Umbilical cord (tissue), 1 donor: ENCODE measurements at regions not wholly inside any gene's neighbourhood (a gene's known extent, or its start where the extent isn't known, plus 50 kb on each side); places are given as distances from the start of the nearest gene placed in this dataset.
"Not testable (repeated sequence)": the region's sequence is repeated elsewhere in the genome, so short reads cannot be mapped to it uniquely, and the experiment has no call there.

Experiments used
- DNase-seq: peaks from one replicate; pipeline ENCODE4 v3.0.0-alpha.2; 2015; ENCODE audit warnings: low spot score

DNA sequence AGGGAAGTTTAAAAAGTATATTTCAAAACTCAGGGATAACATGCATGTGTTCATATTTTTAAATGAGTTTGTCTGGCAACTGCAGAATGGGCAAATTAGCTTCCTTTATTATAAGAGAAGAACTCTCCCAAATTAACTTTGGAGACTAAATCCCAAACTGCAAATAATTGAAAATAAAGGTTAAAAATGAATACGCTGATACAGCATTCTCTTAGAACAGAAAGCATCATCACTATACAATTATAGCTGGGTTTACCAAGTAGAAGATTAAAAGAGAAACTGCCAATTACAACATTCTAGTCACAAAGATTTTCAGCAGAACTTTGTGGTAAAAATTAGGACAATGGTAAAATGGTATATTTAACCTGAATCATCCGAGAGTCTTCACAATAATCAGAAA lies 73.3 kb downstream of the OLFM4 start:
- no peak for DNase-seq

DNA sequence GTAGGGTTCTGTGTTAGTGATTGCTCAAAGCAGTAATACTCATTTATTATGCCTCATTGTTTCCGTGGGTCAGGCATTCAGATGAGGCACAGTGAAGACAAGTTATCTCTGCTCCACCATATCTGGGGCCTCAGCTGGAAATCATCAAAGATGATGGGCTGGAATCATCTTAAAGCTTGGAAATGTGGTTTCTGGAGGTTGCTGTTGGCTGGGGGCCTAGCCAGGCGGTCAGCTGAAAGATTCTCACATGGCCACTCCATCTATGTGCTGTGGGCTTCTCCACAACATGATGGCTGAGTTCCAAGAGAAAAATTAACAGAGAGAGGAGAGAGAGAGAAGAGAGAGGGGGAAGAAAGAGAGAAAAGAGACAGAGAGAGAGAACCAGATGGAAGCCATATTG lies 75.5 kb downstream of the OLFM4 start:
- peak; percentile 93 for DNase-seq

DNA sequence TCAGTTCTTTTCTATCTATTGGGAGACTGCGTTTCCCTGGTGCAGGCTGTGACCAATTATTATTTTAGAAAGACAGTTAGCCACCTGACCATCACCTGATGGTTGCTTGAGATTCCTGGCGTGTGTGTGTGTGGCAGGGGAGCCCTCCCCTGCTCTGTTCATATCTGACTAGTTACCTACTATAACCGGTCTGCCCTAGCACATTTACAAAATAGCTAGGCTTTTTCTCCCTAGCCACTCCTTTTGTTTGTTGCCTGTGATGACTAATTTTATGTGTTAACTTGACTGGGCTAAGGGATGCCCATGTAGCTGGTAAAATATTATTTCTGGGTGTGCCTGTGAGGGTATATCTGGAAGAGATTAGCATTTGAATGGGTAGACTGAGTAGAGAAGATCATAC lies 76.9 kb downstream of the OLFM4 start:
- DNase-seq, result no peak

DNA sequence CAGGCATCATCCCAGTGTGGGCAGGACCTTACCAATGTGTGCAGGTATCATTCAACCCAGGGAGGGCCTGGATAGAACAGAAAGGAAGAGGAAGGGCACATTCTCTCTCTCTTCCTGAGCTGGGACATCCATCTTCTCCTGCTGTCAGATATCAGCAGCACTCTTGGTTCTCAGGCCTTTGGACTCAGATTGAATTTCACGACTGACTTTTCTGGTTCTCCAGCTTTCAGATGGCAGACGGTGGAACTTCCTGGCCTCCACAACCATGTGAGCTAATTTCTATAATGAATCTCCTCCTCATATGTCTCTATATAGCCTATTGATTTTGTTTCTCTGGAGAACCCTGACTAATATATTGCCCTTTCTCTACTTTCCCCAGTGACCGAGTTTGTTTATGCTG lies 77.3 kb downstream of the OLFM4 start:
- peak; percentile 46 for DNase-seq

DNA sequence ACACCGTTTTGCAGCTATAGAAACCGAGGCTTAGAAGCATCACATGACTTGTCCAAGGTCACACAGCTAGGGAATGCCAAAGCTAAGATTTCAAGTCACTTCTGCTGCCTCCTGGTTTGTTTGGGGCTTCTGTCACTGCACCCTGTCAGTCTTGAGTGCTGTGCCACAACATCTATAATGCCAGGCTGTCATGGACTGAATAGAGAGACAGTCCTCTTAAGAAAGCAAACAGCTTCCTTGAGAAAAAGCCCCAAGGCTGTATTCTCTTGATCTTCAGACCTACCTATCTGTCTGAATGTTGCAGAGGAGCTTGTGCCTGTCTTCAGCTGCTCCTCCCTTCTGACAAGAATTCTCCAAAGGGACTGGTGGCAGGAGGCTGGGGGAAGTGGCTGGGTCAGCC lies 81.6 kb downstream of the OLFM4 start:
- DNase-seq, result no peak

DNA sequence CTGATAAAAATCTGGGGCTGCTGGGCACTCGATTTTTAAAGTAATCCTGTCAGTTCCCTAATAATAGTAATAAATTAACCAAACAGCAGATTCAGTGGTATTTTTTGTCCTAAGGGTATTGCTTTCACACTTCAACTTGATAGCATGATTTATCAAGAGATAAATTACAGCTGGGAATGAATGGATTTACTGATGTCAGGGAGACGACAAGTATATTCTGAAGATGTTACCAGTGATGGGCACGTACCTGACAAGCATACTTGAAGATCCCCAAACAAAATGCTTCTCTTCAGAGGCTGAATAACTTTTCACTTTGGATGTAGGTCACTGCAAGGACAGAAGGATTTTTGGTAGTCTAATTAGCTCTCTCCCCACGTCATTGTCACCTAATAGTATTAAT lies 82.0 kb downstream of the OLFM4 start:
- DNase-seq, result no peak

DNA sequence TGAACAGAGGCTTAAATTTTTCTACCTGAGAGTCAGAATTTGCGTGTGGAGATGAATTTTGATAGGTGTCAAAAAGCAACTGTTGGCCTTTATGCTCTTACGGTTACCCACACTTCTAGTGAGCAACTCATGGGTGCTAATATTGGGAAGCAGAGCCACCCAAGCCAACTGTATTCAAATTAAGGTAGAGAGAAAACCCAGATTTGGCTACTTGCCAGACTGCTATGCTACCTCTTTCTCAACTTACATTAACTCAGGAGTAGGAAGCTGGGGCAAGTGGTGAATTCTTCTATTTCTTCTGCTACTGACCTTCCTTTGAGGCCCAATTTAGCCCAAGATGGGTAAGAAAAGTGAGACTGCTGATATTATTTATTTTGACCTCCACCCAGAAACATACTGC lies 83.9 kb downstream of the OLFM4 start:
- DNase-seq, result no peak

DNA sequence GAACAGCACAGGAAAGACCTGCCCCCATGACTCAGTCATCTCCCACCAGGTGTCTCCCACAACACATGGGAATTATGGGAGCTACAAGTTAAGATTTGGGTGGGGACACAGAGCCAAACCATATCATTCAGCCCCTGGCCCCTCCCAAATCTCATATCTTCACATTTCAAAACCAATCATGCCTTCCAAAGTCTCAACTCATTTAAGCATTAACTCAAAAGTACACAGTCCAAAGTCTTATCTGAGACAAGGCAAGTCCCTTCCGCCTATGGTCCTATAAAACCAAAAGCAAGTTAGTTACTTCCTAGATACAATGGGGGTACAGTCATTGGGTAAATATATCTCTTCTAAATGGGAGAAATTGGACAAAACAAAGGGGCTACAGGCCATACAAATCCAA lies 88.4 kb downstream of the OLFM4 start:
- not testable (repeated sequence) for DNase-seq

DNA sequence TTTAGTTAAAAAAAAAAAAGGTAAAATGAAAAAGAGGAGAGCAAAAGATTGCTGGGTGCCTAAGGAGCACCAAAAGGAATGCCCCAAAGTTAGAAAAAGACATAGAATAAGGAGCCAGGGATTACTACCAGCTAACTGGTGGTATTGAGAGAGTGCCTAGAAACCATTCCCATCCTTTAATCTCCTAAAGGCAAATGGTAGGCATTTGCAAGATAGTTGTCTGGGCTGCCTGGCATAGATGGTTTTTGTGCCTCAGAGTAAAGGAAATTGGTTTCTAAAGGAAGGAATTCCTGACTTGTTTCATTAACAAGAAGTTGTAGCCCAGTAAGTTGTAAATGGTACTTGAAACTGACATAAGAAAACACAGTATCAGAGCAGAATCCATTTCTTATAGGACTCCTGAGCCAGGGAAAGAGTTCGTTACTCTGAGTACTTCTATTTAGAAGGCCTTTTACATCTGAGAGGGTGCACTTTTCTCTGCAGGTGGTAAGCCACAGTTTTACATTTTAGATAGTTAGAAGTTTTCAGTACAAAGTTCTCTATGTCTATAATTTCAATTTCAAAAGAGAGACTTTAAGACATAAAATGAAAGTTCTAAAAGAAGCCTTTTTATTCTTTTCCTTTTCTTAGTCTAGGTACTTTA lies 92.6 kb downstream of the OLFM4 start:
- DNase-seq, result no peak

DNA sequence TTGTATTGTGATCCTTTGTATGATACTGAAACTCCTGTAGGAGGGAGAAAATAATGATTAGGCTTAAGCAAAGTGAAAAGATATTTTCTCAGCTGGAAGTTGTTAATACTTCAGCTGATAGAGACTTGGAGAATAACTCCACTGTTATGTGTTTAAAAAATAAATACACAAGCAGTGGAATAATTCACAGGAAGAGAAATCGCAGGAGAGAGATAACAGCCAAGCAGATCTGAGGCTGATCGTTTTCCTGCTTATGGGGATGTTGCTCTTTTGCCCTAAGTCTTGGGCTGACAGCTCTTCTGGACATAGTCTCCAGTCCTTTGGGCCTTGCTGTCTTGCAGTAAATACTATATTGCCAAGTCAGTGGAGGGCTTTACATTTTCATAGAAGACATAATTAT lies 93.3 kb downstream of the OLFM4 start:
- peak; percentile 65 for DNase-seq

DNA sequence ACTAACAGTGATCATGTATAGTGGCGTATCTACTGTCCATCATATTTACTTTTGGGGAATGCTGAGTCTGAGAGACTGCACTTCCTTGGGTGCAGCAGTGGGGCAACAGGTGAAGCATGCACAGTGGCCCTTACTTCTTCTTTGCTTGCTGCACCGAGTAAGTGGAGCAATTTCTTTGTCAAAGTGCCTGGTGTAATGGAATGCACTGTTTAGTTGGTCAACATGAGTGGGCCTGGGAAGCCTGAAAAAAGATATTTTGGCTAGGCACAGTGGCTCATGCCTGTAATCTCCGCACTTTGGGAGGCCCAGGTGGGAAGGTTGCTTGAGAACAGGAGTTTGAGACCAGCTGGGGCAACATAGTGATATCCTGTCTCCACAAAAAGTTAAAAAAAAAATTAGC lies 94.9 kb downstream of the OLFM4 start:
- no peak for DNase-seq

DNA sequence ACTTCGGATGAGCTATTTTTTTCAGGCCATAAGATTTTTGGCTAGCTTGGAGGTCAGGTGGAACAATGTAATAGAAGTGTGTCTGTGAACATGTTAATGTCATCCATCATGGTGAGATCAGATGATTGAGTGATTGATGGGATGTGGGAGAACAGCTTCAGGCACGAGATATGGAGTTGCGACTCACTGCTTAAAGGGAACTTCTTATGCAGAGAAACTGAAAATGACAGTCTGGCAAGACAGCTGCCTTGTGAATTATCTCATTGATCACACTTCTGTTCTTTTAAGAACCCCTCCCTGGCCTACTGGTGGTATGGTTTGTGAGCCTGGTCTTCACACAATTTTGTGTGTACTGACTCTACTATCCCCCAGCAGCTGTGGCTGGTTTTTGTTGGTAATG lies 96.0 kb downstream of the OLFM4 start:
- no peak for DNase-seq

DNA sequence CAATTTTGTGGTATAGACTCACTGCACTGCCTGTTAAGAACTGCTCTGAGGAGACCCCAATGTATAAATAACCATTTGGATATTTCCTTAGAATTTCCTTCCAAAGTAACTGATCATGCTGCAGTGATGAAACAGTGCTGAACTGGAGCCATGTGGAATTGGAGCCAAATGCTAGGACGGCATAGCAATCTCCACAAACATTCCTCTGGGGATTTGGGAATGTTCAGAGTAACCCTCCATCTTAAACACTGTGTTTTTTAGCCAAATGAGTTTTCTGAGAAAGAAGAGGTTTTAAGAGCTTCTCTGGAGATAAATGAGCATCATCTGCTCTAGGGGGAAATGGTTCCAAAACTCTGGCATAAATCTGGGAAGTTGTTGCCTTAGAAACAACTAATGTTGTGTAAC lies 98.2 kb downstream of the OLFM4 start:
- peak; percentile 90 for DNase-seq

DNA sequence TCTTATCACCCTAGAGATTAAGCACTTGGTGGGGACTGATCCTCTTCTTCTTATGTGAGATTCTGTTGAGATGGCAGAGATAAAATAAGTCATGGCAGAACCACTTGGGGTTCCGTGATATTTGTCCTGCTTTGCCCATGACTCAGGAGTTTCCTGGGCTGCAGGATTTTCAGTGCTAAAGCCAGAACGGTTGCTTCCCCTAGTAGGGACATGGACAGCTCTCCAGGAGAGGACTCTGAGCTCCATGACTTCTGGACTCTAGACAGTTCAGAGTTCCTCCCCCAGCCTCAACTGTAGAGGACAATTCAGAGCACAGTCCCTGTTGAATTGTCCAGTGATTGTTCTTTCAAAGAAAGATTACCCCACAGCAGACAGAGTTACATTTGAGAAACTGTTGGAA lies 98.8 kb downstream of the OLFM4 start:
- DNase-seq, result no peak

DNA sequence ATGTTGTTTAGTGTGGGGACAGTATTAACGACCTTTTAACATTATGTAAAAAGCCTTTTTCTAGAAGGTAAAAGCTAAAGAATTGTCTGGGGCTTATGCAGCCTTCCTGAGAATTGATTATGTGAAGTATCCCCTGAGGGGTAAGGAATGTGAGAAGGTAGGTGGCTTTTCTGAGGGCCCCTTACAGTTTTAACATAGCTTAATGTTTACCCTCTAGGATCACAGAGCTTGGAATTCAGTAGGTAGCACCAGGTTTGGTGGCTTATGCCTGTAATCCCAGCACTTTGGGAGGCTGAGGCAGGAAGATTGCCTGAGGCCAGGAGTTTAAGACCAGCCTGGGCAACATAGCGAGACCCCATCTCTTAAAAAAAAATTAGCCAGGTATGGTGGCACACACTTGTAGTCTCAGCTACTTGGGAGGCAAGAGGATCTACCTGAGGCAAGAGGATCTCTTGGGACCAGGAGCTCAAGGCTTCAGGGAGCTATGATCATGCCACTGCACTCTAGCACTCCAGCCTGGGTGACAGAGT lies 101.3 kb downstream of the OLFM4 start:
- DNase-seq, result no peak

DNA sequence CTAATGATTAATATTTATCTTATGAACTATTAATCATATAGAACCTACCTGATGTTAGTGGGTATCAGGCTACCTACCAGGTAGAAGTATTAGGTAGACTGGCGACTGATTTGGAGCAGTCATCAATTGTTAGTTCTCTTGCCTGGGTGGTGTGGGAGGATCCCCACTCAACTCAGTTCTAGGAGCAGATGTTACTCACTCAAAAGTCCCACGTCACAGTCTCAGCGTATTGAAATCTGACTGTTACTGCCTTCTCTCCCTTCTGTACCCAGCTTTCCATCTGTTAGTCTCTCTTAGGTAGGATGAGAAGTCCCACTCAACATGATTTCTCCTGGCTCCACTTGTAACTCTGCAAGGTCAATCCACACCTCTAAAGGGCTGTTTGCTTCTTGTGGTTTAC lies 102.7 kb downstream of the OLFM4 start:
- DNase-seq, result no peak

DNA sequence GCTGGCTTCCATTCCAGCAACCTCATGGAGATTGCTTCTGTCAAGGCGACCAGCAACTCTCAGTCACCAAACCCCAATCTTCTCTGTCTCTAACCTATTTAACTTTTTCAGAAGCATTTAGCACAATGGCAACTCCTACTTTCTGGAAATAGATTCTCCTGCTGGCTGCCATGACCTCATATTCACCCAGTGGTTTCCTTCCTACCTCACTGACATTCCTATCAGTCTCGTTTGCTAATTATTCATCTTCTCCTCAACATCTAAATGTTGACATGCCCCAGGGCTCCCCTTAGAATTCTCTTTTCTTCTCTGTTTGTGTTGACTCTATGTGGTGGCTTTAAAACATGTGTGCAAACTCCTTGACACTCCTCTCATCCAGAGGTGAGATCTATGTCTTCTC lies 106.7 kb downstream of the OLFM4 start:
- no peak for DNase-seq

DNA sequence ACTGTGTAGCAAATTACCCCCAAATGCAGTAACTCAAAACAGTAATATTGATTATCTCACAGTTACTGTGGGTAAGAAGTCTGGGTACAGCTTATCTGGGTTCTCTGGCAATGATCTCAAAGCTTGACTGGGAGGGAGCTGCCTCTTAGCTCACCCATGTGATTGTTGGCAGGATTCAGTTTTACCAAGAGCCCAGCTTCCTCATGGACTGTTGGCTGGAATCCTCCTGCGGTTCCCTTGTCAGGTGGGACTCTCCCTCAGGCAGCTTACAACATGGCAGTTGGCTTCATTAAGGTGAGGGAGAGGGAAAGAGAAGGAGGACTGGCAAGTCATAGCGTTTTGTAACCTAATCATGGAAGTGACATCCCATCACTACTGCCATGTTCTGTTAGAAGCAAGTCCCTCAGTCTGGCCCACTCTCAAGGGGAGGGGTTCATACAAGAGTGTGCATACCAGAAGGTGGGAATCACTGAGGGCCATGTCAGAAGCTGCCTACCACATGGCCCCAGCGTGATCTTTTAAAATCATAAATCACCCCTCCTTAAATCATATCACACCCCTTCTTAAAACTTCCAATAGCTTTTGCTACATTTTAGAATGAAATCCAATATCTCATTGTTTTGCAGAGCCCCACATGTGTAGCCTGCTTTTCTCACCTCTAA lies 108.1 kb downstream of the OLFM4 start:
- DNase-seq, result no peak

DNA sequence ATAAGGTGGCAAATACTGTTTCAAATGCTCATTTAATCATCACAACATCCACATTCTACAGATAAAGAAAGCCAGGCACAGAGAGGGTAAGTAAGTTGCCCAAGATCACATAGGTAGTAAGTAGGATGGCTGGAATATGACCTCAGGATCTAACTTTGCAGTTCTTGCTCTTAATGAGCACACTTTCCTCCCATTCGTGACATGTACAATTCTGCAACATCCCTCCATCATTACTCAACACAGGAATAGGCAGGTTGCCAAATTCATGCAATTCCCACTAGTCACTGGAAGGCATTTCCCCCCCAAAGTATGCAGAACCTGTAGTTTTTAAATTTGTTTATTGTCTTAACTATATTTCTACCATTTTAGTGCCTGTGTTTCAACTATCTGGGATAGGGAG lies 109.2 kb downstream of the OLFM4 start:
- DNase-seq, result peak; percentile 60

DNA sequence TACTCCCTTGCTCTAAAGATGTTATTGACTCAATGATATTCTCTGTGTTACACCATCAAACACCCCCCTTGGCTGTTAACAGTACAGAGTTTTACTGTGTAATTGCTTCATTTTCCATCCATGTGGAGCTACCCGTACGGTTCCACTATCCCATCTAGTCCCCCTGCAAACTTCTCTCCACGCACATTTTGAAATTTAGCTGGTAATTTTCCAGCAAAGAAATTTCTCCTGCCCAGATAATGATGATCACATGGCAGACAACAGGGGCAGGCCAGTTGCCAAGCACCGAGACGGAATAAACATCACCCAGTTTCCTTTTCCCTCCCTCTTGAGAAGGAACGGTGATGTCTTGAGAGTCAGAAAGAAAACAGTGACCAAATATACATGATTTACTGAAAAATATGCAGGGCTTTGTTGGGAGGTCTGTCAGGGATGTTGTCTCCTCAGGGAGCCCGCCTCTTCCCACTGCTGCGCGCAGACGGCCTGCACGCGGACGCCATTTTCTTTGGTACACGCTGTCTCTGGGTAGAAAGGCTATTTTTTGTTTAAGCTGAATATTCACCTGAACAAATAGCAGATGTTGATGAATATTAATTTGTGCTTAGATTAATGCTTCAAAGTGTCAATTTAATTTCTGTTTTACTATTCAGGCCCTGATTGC lies 109.9 kb downstream of the OLFM4 start:
- peak; percentile 71 for DNase-seq

DNA sequence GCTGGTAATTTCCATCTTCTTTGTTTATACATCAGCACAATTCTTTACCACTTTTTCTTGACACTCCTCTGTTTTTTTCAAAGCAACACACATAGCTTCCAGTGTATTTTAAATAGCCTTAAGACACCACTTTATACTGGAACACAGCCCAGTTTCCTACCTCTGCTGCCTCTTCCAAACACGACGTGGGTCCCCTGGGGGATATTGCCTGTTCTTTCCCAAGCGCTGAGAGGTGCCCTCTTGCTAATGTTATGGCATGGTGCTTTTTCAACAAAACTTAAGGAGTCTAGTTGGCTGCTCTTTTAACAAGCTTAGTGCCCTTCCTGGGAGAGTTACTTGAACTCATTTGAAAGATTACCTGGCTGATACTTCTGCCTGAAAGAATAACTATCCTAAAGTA lies 112.7 kb downstream of the OLFM4 start:
- no peak for DNase-seq

DNA sequence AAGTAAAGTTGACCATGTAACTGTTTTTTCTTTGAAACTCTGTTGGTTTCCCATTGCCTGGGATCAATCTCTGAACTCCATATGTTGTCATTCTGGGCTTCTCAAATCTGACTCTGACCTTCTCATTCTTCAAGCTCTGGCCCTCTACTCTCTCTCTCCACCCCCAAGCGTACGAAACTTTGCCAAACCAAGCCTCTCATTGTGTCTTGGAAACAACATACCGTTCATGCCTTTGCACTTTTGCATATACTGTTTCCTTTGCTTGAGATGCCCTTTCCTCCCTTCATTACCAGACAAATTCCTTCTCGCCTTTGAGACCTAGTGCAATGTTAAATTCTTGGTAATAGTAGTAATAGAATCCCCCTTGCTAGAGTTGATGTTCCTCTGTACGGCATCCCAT lies 113.7 kb downstream of the OLFM4 start:
- DNase-seq, result no peak

DNA sequence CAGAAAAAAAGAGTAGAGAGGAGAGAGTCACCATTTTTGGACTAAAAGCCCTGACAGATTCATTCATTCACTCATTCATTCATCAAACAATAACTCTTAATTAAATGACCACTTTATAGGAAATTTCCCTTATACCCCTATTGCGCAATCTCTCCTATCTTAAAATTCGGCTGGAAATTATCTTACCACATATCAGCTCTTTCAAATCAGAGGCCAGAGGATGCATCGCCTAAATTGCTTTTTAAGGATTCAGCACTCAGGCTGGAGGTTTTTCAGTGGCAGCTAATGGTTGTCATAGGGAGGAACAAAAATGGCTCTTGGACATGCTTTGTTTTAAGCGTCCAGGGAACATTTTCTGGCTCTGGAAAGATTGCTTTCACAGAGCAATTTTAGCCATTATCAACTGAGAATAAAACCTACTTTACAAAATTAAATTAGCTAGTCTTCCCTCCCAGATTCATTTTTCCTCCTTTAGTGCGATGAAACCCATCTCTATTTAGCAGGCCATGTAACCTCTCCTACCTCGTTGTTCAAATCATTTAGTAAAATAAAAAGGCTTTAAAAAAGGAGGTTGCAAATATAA lies 115.2 kb downstream of the OLFM4 start:
- no peak for DNase-seq
